GM19452 (cell line): ENCODE measurements at regions not wholly inside any gene's neighbourhood (a gene's known extent, or its start where the extent isn't known, plus 50 kb on each side); places are given as distances from the start of the nearest gene placed in this dataset.

ENCODE experiments used
- ATAC-seq: cut with Tn5 transposase; IDR thresholded peaks from one replicate; pipeline ENCODE4 v1.9.1; 2021; ENCODE audit not compliant: unreplicated experiment

DNA sequence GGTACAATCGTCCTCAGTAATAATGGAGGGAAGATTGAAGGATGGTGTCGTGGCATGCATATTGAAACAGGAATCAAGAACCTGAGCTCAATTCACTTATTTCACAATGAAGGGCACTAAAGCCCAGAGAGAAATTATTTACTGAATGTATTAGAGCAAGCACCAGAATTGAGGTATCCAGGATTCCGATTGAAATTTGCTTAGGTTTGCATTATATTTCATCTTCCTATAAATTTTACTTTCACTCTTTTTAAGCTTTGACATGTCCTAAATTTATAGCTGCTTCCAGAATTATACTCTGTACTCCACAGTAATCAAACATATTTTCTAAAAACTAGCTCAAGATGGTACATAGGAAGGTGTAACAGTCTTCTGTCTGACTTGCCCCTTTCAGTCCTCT, 454.9 kb upstream of the HTR2A start:
- no peak for ATAC-seq

DNA sequence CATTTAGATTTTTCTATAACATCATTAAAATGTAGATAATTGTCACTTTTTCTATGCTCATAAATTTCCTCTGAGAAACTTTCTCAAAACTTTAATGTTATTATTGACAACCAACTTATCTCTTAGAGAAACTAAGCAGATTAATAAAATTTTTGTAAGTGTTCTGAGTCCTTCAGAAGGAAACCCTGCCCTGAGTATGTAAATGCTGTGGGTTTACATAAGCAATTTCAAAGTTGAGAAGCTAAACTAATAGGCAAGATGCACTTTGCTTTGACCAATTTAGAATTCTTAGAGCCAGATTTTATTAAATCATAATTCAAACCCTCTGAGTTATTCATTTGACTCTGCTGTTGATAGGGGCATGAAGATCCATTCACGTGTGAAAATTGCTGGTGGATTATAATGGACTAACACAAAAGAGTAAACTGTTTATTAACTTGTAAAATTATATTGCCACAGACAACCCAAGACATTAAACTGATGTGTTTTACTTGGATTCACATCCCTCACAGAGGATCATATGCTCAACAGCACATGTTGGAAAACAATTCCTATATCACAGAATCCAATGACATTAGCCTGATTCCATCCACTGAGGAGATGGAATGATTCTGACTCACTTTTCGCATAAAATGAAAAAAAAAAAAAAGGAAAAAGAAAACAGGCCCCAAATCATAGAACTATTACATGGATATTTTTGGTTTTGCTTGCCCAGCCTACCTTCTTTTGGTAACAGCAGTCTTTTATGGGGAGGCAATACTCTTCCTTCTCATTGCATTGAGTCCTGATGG, 453.7 kb upstream of the HTR2A start:
- no peak for ATAC-seq

DNA sequence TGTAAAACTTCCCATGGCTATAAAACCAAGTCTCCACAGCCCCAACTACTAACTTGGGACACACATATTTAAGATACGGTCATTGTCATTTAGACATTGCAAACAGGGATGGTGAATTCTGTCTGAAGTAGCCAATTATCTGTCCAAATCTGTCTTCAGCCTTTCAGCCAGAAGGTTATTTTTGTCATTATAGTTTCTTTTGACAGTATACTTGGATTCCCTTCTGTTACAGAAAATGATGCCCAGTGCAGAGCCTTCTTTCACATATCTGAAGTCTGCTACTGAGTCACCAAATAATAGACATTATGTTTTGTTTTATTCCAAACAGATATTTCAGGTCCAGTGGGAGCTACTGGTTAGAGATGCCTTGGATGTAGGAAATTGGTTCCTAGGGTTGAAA, 452.4 kb upstream of the HTR2A start:
- ATAC-seq, result no peak

DNA sequence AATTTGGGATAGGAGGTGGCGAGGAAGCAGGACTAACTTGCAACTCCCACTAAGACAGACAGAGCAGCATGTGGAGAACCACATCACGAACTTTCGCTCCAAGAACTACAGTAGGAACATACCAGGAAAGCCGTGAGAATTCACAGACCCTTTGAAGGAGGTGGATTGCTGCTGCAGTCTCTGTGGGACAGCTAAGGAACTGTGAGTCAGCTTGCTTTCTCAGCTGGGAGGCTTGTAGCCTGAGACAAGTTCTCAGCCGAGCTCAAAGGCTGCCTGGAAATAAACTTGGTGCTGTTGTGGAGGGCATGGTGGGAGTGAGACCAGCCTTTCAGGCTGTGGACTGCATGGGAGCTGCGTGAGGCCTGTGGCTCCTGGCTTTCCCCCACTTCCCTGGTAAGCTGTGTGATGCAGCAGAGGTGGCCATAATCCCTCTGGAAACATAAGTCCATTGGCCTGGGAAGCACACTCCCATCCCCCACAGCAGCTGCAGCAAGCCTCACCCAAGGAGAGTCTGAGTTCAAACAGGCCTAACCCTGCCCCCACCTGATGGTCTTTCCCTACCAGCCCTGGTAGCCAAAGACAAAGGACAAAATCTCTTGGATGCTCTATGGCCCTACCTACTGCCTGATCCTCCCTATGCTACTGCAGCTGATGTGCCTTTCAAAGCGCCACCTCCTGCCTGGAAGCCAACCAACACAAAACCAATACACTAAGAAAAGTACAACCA, 441.1 kb upstream of the HTR2A start:
- ATAC-seq, result no peak

DNA sequence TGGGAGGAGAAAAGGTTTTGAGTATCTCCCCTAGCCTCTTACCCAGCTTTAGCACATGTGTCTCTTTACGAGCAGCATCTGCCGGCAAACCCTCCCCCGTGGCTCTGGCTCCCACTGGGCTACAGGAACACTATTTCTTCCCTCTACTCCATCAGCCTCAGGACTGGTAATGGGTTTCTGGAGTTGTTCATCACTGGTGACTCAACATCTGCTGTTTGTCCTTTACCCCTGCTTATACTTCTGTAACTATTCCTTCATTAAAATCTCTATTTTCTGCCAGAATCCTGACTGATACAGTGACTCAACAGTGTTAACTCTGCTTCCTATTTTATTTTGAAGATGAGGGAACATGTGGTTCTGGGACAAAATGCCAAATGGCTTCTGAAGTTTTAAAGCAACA, 437.3 kb upstream of the HTR2A start:
- no peak for ATAC-seq

DNA sequence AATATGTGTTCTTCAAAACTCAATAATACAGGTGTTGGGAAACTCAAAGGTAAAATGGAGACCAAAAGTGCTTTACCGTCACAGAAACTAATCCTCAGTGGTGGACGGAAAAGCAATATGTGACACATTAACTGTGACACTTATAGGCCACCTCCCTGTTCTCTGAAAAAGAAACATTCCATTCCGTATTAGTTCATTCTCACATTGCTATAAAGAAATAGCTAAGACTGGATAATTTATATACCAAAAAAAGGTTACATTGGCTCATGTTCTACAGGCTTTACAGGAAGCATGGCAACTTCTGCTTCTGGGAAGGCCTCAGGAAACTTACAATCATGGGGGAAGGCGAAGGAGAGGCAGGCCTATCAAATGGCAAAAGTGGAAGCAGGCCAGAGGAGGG, 435.3 kb upstream of the HTR2A start:
- no peak for ATAC-seq

DNA sequence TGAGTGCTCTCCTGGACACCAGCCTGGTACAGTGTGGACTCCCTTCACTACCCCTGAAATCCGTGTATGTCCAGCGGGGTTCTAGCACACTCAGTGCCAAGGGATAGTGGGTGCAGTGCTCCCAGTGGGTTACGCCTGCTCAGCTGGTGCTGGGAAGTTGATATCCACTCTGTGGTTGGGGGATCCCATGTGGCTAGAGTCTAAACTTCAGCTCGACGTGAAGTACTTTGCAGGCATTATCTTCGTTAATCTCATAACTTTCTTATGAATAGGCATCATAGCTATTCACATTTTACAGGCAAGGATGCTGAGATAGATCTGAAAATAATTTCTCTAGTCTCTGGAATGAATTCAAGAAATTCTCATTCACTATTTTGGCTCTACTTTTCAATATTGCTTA, 433.2 kb upstream of the HTR2A start:
- no peak for ATAC-seq

DNA sequence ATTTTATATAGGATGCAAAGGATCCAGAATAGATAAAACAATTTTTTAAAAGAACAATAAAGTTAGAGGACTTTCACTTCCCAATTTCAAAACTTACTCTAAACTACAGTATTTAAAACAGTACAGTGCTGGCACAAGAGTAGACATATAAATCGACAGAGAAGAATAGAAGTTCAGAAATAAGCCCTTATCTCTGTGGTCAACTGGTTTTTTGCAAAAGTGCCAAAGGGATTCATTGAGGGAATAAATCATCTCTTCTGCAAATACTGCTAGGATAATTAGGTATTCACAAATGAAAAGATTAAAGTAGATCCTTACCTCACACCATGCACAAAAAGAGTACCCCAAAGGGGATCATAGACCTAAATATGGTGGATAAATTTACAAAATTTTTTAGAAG, 431.0 kb upstream of the HTR2A start:
- ATAC-seq, result no peak

DNA sequence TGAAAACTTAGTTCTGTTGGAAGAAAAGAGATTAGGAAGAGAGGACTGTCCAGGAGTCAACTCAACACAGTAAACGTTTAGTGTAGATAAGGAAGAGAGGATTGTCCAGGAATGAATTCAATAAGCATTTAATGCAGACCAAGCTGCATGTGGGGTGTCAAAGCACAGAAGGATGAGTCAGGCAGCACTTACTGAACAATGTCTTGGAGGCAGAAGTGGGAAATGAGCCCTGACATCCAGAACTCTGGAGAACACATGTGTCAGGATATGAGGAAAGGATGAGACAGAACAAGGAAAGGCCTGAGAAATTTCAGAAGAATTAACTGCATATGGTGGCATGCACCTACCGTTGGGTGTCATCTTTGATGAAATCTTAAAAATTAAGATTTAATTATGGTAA, 429.2 kb upstream of the HTR2A start:
- ATAC-seq, result no peak

DNA sequence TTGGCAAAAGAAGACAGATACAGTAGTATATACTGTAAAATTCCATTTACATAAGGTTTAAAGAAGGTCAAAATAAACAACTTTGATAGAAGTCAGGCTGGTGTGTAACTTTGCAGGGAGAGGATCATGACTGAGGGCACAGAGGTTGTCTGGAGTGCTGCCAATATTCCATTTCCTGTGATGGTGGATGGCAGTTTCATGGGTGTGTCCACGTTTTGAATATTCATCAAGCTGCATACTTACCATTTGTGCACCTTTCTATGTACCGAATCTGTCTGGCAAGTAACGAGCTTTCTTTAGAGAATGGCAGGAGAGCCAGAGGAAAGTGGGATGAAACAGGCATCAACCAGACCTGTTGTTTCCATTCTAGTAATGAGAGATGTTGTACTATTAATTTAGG, 420.5 kb upstream of the HTR2A start:
- no peak for ATAC-seq

DNA sequence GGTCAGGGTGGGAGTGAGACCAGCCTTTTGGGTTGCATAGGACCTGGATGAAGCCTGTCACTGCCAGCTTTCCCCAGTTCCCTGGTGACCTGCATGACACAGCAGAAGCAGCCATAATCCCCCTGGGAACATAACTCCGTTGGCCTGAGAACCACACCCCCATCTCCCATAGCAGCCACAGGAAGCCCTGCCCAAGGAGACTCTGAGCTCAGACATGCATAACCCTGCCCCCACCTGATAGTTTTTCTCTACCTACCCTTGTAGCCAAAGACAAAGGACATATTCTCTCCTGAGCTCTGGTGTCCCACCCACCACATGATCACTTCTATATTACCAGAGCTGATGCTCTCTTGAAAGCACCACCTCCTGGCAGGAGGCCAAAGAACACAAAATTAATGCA, 413.5 kb upstream of the HTR2A start:
- ATAC-seq, result no peak

DNA sequence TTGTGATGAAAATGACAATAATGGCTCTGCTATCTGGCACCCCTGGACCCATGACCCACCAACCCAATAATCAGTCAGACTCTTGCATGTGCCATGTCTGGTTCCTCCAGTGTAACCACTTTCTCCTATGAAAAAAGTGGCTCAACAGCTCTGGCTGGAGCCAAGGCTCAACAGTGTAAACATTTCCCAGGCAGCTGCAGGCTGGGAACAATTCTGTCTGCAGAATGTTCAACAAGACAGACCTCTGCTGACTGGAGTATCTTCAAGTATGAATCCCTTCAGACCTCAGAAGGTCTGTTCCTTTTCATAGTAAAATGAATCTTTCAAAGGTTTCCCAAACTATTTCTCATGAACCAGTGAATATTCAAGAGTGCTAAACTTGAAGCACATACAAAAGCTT, 410.1 kb upstream of the HTR2A start:
- no peak for ATAC-seq

DNA sequence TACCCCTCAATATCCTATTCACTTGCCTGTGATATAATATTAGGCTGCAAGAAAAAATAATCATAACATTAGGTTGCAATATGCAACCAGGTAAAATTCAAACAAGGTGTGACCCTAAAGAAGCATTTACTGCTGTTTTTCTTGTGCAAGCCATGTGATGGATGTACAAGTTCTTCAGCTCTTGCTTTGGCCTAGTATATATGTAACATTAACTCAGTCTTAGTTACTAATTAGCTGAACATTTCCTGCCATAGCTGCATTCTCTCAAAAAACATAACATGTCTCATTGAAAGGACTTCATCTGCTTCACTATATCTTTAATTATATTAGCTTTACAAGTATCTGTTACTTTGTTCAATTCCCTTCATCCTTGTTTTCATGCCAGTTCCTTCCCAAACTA, 406.8 kb upstream of the HTR2A start:
- ATAC-seq, result no peak

DNA sequence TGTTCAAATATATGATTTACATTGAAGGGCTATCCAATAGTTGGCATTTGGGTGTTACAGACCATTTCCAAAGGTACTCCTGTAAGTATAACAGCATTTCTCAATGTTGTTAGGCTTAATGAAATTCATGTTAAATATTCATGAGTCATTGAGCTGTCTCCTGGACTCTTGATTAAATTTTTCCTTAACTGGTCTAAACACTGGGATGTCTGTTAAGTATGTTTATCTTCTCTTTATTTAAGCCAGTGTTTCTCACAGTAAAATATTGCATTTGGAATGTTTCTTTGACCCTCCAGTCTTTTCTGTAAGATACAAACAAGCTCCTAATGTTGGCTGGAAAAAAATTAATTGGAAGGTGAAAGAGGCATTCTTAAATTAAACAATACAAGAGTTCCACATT, 402.5 kb upstream of the HTR2A start:
- ATAC-seq, result no peak

DNA sequence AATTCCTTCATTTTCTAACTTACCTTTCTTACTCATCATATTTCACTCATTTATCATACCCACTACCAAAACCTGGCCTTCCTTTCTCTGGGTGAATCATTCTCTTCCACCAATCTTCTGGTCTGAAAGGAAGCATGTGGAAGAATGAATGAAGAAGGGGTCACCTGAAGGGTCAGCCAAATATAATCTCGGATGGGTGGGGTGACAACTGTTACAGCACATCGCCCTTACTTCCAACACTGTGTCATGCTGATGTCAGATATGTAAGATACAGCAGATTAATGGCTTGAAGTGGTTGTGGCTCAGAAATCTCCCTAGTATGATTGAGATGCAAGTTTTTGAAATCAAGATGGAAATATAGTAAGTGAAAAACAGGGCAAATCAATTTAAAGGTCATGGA, 401.7 kb upstream of the HTR2A start:
- no peak for ATAC-seq

DNA sequence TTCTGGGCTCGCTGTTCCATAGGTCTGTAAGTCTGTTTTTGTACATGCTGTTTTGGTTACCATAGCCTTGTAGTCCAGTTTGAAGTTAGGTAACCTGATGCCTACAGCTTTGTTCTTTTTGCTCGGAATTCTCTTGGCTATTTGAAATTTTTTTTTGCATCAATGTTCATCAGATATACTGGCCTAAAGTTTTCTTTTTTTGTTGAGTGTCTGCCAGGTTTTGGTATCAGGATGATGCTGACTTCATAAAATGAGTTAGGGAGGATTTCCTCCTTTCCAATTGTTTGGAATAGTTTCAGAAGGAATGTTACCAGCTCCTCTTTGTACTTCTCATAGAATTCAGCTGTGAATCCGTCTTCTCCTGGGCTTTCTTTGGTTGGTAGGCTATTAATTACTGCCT, 397.8 kb upstream of the HTR2A start:
- ATAC-seq, result no peak

DNA sequence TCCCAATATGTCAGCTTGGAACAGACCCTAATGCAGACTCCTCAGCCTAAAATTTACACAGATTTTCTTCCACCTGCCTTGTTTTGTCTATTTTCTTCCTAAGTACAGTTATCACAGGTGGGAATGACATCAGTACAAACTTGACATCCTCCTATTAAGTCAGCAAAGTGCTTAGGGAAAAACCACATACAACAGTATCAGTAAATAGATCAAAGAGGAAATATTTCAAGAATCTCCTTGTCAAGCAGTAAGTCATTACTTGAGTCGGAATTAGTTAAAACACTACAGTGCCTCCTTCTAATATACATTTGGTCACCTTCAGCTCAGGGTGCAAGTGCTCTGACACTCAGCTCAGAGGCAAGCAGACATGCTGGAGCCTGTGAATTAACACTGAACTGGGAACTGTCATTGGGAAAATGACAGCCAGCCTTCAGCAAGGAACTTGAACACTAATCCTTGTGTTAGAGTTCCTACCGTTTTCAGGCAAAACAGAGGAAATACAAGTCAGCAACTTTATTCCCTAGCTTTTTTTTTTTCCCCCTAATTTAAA, 394.3 kb upstream of the HTR2A start:
- no peak for ATAC-seq

DNA sequence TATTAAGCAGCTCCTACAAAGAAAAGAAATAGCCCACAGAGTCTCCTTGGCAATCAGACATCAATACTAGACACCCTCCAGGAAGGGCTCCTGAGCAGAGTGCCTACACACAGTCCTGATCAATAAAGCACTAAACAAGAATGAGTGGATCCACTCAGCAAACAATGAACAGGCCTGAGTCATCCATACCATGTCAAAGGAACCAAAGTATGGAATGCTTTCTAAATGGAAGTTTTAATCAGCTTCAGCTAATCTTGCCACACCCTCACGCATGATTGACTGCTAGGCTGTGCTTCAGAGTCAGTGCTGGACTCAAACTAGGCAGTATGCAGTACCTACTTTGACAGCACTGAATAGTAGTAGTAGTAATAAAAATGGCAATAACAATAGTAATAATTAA, 392.7 kb upstream of the HTR2A start:
- ATAC-seq, result no peak

DNA sequence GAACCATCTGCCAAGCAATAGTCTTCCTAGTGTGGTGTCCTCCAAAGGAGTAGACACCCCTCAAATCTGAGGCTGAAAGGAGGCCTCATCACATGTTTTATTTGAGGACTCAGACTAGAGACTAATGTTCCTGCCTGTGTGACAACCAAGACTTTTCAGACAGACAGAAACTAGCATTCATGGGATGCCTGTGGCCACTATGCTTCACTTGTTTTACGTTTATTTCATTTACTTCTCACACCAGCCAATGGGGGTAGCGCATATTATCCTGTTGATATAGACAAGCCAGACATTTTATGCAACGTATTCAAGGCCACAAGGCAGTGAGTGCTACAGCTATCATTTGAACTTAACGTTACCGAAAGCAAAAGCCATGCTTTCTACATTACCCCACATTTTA, 391.7 kb upstream of the HTR2A start:
- no peak for ATAC-seq

DNA sequence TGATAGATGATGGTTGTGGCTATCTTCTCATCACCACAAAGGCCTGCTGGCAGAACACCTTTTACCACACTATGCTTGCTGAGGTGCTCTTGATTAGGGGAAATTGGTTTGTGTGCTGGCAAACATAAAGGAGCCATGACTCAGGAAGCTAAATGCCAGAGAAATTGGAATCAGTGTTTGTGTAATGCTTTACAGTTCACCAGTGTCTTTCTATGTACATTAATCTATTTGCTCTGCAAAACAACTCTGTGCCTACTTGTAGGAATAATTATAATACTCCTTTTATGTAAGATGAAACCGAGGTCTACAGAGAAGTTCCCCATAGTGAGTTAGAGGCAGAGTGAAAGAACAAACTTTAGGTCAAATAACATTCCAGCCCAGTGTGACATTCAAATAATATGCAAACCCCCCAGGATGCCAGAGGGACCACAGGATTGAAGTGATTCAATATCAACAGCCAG, 390.5 kb upstream of the HTR2A start:
- ATAC-seq, result no peak

DNA sequence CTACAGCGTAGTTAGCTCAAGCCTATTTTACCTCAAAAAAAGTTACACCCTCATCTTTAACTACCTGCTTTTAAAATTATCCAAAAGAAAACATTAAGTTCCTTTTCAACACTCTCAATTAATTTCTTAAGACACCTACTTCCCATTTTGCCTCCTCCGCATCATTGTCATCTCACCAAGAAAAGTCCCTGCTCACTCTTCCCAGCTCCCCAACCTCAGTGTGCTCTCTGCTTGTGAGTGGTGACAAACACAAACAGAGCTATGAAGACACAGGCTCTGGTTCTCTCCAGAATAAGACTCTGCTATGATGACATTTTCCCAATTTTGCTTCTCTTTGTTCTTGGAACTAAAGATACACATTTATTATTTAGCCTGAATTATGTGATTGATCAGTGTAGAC, 385.1 kb upstream of the HTR2A start:
- no peak for ATAC-seq

DNA sequence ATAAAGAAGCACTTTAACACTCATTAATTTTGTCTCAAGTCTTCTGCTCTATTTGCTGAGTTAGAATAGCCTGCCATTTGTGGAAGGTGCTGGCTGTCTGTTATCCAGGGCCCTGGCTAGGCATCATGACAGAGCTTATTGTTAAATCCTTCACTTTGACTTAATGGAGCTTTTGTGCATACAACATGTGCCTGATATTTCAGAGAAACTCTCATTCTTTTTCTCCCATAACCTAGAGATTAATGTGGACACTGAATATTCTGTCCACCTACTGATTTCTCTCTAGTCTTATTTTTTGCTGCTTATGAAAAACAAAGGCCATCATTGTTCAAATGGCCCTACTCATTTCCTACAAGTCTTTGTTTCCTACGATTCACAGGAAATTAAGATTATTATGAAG, 383.1 kb upstream of the HTR2A start:
- ATAC-seq, result no peak
